Heart left ventricle (tissue), 13 donors: ENCODE measurements at regions not wholly inside any gene's neighbourhood (a gene's known extent, or its start where the extent isn't known, plus 50 kb on each side); places are given as distances from the start of the nearest gene placed in this dataset.
"Not testable (repeated sequence)": the region's sequence is repeated elsewhere in the genome, so short reads cannot be mapped to it uniquely, and the experiment has no call there.

Experiments used
- POLR2A ChIP-seq, 2 donors: fragments of 450-650 bp; IDR thresholded peaks; one replicate each; pipeline ENCODE4 v1.6.1; 2017; ENCODE audit warnings: antibody characterized with exemption in 2 of 2, mild to moderate bottlenecking in 2 of 2, moderate library complexity in 2 of 2
- TF ChIP-seq, protein P1 (sequence below), 12 donors: fragments of 200-600 bp; sonication (generic) in 4 of 12; IDR thresholded peaks; one replicate each; pipeline versions ENCODE4 v1.5.0 to v1.8.0; 2018 to 2022; ENCODE audit warnings: antibody characterized with exemption in 12 of 12, mild to moderate bottlenecking in 5 of 12
- donor health status: ischemic (EF 13 %, LVEDD 7.1; RV severe dilation, severe dysfunction).
- donor health status: DM: no; HTN: yes; CAD: no.
- donor health status: DM: no; HTN: no; CAD: no.
- donor health status: ischemic (EF 25% LVEDD 6.9; RV normal size, moderate dysfunction).
- donor health status: ischemic (EF 25% LVEDD 5.7; RV mildly dilated, moderate dysfunction).
- donor health status: ischemic (EF 35%, LVEDD 5.7; RV mildly dilated, moderate dysfunction).
- donor health status: nonischemic (EF 11% LVEDD 7.7; RV severe dilation, severe dysfunction).
- donor health status: DM: yes; HTN: yes; CAD: no.
- donor health status: PGD.
- donor health status: ischemic (EF 29% LVEDD 5.4; RV normal size, mild dysfunction).
- donor health status: nonischemic (EF 23%, LVEDD 6.1; RV moderate dilation, normal function).

DNA sequence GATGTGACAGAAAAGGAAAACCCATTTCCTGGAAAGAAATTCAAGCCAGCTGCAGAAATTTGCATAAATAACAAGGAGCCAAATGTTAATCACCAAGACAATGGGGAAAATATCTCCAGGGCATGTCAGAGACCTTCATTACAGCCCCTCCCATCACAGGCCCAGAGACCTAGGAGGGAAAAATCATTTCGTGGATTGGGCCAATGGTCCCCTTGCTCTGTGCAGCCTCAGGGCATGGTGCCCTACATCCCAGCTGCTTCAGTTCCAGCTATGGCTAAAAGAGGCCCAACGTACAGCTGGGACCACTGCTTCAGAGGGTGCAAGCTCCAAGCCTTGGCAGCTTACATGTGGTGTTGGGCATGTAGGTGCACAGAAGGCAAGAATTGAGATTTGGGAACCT is 558.3 kb downstream of the FRK start:
- TF ChIP-seq, protein P1, sequence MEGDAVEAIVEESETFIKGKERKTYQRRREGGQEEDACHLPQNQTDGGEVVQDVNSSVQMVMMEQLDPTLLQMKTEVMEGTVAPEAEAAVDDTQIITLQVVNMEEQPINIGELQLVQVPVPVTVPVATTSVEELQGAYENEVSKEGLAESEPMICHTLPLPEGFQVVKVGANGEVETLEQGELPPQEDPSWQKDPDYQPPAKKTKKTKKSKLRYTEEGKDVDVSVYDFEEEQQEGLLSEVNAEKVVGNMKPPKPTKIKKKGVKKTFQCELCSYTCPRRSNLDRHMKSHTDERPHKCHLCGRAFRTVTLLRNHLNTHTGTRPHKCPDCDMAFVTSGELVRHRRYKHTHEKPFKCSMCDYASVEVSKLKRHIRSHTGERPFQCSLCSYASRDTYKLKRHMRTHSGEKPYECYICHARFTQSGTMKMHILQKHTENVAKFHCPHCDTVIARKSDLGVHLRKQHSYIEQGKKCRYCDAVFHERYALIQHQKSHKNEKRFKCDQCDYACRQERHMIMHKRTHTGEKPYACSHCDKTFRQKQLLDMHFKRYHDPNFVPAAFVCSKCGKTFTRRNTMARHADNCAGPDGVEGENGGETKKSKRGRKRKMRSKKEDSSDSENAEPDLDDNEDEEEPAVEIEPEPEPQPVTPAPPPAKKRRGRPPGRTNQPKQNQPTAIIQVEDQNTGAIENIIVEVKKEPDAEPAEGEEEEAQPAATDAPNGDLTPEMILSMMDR (IDR thresholded peaks at IDR 0.05) = not testable (repeated sequence)
- not testable (repeated sequence) for TF ChIP-seq POLR2A (IDR thresholded peaks at IDR 0.05)
